SU-DHL-6 (cell line): ENCODE measurements at regions not wholly inside any gene's neighbourhood (a gene's known extent, or its start where the extent isn't known, plus 50 kb on each side); places are given as distances from the start of the nearest gene placed in this dataset.

Experiments used
- H2AFZ ChIP-seq: fragments of 200-600 bp; sonication (generic); 2 replicates; pipeline ENCODE4 v1.6.1; 2014; ENCODE audit warnings: low read depth, mild to moderate bottlenecking, moderate library complexity, mixed read lengths, antibody characterized with exemption, low read length; ENCODE audit not compliant: severe bottlenecking
- H3F3A ChIP-seq: fragments of 200-600 bp; shearing (Covaris generic); 2 replicates; pipeline ENCODE4 v1.6.0; 2016; ENCODE audit warnings: antibody characterized with exemption, mild to moderate bottlenecking; ENCODE audit not compliant: insufficient read depth
- H3K27ac ChIP-seq: fragments of 200-600 bp; sonication (generic); 2 replicates; pipeline ENCODE4 v1.5.1; 2016; ENCODE audit warnings: low read depth, mild to moderate bottlenecking, low read length, moderate library complexity, mixed read lengths
- H3K27me3 ChIP-seq: fragments of 200-600 bp; sonication (generic), shearing (Covaris generic); 2 replicates; pipeline ENCODE4 v1.6.0; 2014; ENCODE audit warnings: mild to moderate bottlenecking, low read length
- H3K36me3 ChIP-seq: fragments of 200-600 bp; sonication (generic); 2 replicates; pipeline ENCODE4 v1.6.1; 2014; ENCODE audit warnings: mild to moderate bottlenecking, low read length, mixed read lengths
- H3K4me2 ChIP-seq: fragments of 300-600, 200-600 bp; shearing (Covaris generic), sonication (generic); 2 replicates; pipeline ENCODE4 v1.6.0; 2014; ENCODE audit warnings: low read length, low read depth, mild to moderate bottlenecking; ENCODE audit not compliant: poor library complexity, severe bottlenecking
- H3K4me3 ChIP-seq: fragments of 200-600 bp; sonication (generic); 2 replicates; pipeline ENCODE4 v1.5.1; 2014; ENCODE audit warnings: antibody characterized with exemption, low read length, mild to moderate bottlenecking, mixed read lengths; ENCODE audit not compliant: insufficient read depth, poor library complexity, severe bottlenecking
- H3K79me2 ChIP-seq: fragments of 200-600 bp; sonication (generic); 2 replicates; pipeline ENCODE4 v1.6.1; 2014; ENCODE audit warnings: mild to moderate bottlenecking, low read length, moderate library complexity; ENCODE audit not compliant: insufficient read depth
- H3K9ac ChIP-seq: fragments of 200-600 bp; sonication (generic); 2 replicates; pipeline ENCODE4 v1.7.0; 2014; ENCODE audit warnings: mild to moderate bottlenecking, low read length
- H3K9me2 ChIP-seq: fragments of 200-600 bp; sonication (generic); replicated peaks from 2 replicates; pipeline ENCODE4 v1.6.1; 2014; ENCODE audit warnings: low read length; ENCODE audit not compliant: insufficient read depth
- H3K9me3 ChIP-seq: fragments of 200-600 bp; sonication (generic); 2 replicates; pipeline ENCODE4 v1.6.1; 2014; ENCODE audit warnings: low read length, mixed read lengths; ENCODE audit not compliant: insufficient read depth
- H4K20me1 ChIP-seq: fragments of 200-600 bp; sonication (generic); 2 replicates; pipeline ENCODE4 v1.6.1; 2014; ENCODE audit warnings: low read depth, mild to moderate bottlenecking, antibody characterized with exemption, low read length, moderate library complexity, mixed read lengths
- CTCF ChIP-seq: fragments of 200-600 bp; sonication (generic); IDR thresholded peaks from one replicate; pipeline ENCODE4 v1.5.1; 2017; ENCODE audit warnings: antibody characterized with exemption, mild to moderate bottlenecking, low read length, moderate library complexity; ENCODE audit not compliant: insufficient read depth, poor library complexity, severe bottlenecking
- EZH2phosphoT487 ChIP-seq: fragments of 200-600 bp; sonication (generic), shearing (Covaris generic); conservative IDR thresholded peaks from 2 replicates; pipeline ENCODE4 v1.6.1; 2018; ENCODE audit warnings: mild to moderate bottlenecking, antibody characterized with exemption, low read length, moderate library complexity, mixed read lengths

GRCh38 chr6:113707194-113707593, 150.0 kb upstream of the MARCKS start:
- H3K36me3 ChIP-seq = no peaks in the 10 kb centered on the region
- H3K4me3 ChIP-seq = no peak overlapping the region
- TF ChIP-seq CTCF (no peak), EZH2phosphoT487 (no peak)
- no peak overlapping the region for H3K4me2 ChIP-seq
- no peaks in the 10 kb centered on the region for H3K9me2 ChIP-seq
- no peaks in the 10 kb centered on the region for H3K9me3 ChIP-seq
- no peak overlapping the region for H2AFZ ChIP-seq
- no peak overlapping the region for H3K9ac ChIP-seq
- H3K27ac ChIP-seq = no peak overlapping the region
- no peaks in the 10 kb centered on the region for H3K27me3 ChIP-seq
- H3F3A ChIP-seq = no peaks in the 10 kb centered on the region
- H3K79me2 ChIP-seq = no peaks in the 10 kb centered on the region
- no peaks in the 10 kb centered on the region for H4K20me1 ChIP-seq

- H3K9me2 ChIP-seq = no peaks in the 10 kb centered on the region
- no peaks in the 10 kb centered on the region for H3K27me3 ChIP-seq
- no peak overlapping the region for H3K27ac ChIP-seq
- no peaks in the 10 kb centered on the region for H3K36me3 ChIP-seq
- H3K4me3 ChIP-seq = no peak overlapping the region
- no peaks in the 10 kb centered on the region for H4K20me1 ChIP-seq
- no peak overlapping the region for H3K4me2 ChIP-seq
- TF ChIP-seq EZH2phosphoT487 (no peak), CTCF (no peak)
- H3F3A ChIP-seq = no peaks in the 10 kb centered on the region
- no peak overlapping the region for H3K9ac ChIP-seq
- no peak overlapping the region for H2AFZ ChIP-seq
- no peaks in the 10 kb centered on the region for H3K79me2 ChIP-seq
- H3K9me3 ChIP-seq = no peaks in the 10 kb centered on the region
Measured at GRCh38 chr6:113709936-113710509, 147.1 kb upstream of the MARCKS start.

- H3K27me3 ChIP-seq = no peaks in the 10 kb centered on the region
- TF ChIP-seq CTCF (no peak), EZH2phosphoT487 (no peak)
- no peaks in the 10 kb centered on the region for H3K9me3 ChIP-seq
- no peak overlapping the region for H3K27ac ChIP-seq
- H4K20me1 ChIP-seq = no peaks in the 10 kb centered on the region
- H3F3A ChIP-seq = no peaks in the 10 kb centered on the region
- H3K4me3 ChIP-seq = no peak overlapping the region
- no peak overlapping the region for H3K9ac ChIP-seq
- H2AFZ ChIP-seq = no peak overlapping the region
- no peak overlapping the region for H3K4me2 ChIP-seq
- H3K36me3 ChIP-seq = no peaks in the 10 kb centered on the region
- H3K9me2 ChIP-seq = no peaks in the 10 kb centered on the region
- no peaks in the 10 kb centered on the region for H3K79me2 ChIP-seq
Measured at GRCh38 chr6:113713665-113714064, 143.5 kb upstream of the MARCKS start.
